Astrocyte (in vitro differentiated cells and primary cell): ENCODE measurements at regions not wholly inside any gene's neighbourhood (a gene's known extent, or its start where the extent isn't known, plus 50 kb on each side); places are given as distances from the start of the nearest gene placed in this dataset.

Experiments
- EZH2 ChIP-seq: IDR thresholded peaks from 2 replicates; pipeline ENCODE4 v1.6.1; 2012; ENCODE audit warnings: mild to moderate bottlenecking, low read length, inconsistent platforms; ENCODE audit not compliant: insufficient read depth
- TF ChIP-seq, protein P1 (sequence below): IDR thresholded peaks from 2 replicates; pipeline ENCODE4 v1.5.1; 2011; ENCODE audit warnings: low read depth, mild to moderate bottlenecking, inconsistent platforms, low read length, moderate library complexity; ENCODE audit not compliant: insufficient read depth

DNA sequence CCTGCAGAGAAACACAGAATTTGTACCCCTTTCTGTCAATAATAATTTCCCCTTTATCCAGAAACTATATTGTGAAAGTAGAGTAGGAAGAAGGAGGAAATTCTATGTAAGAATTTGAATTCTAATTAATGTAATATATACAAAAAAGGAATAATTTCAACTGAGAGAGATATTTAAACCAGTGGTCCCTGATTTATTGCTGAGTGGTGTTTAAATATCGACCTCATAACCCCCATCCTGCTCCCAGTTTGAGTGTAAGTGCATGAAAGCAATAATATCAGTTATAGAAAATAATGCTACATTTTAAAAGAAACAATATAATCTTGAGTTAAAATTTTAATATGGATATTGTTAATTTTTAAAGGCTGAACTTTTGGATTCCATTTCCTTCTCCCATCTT is 286.2 kb upstream of the REG3G start:
- TF ChIP-seq, protein P1, sequence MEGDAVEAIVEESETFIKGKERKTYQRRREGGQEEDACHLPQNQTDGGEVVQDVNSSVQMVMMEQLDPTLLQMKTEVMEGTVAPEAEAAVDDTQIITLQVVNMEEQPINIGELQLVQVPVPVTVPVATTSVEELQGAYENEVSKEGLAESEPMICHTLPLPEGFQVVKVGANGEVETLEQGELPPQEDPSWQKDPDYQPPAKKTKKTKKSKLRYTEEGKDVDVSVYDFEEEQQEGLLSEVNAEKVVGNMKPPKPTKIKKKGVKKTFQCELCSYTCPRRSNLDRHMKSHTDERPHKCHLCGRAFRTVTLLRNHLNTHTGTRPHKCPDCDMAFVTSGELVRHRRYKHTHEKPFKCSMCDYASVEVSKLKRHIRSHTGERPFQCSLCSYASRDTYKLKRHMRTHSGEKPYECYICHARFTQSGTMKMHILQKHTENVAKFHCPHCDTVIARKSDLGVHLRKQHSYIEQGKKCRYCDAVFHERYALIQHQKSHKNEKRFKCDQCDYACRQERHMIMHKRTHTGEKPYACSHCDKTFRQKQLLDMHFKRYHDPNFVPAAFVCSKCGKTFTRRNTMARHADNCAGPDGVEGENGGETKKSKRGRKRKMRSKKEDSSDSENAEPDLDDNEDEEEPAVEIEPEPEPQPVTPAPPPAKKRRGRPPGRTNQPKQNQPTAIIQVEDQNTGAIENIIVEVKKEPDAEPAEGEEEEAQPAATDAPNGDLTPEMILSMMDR = no peak
- TF ChIP-seq EZH2 = no peak
